ENCODE measurements at regions not wholly inside any gene's neighbourhood (a gene's known extent, or its start where the extent isn't known, plus 50 kb on each side); places are given as distances from the start of the nearest gene placed in this dataset.

DNA sequence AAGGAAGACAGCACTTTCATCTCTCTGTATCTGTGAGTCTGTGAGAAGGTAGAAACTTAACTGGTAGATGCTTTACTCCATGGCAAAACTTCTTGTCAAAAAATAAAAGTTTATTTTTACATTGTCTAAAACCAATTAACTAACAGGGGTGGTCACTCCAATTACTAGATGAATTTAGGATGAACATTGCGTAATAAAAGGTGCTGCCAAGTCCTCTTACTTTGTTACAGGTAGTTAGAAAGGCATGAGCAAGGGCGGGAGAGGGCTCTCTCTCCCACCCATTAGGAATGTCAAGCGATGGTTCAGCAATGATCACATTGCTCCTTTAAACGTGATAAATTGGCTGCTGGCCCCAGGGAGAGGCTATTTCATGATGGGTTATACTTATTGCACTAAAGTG lies 512.3 kb downstream of the SLITRK5 start (continued):
- TF ChIP-seq MYNN (tag by site-specific recombination; IDR thresholded peaks at IDR 0.05; ENCODE audit: borderline replicate concordance) (no peak), ZSCAN23 (tag by site-specific recombination; IDR thresholded peaks at IDR 0.05) (no peak), ZBTB1 (tag by site-specific recombination; IDR thresholded peaks at IDR 0.05) (no peak), ZNF561 (tag by site-specific recombination; IDR thresholded peaks at IDR 0.05; ENCODE audit: borderline replicate concordance) (no peak), HOXD13 (CRISPR knock-in tag; IDR thresholded peaks at IDR 0.05; ENCODE audit: borderline replicate concordance) (no peak), ZBTB44 (tag by site-specific recombination; IDR thresholded peaks at IDR 0.05) (no peak), SCRT2 (tag by site-specific recombination; IDR thresholded peaks at IDR 0.05) (no peak), ZBTB17 (tag by site-specific recombination; IDR thresholded peaks at IDR 0.05) (no peak)
- TF ChIP-seq, protein P1, sequence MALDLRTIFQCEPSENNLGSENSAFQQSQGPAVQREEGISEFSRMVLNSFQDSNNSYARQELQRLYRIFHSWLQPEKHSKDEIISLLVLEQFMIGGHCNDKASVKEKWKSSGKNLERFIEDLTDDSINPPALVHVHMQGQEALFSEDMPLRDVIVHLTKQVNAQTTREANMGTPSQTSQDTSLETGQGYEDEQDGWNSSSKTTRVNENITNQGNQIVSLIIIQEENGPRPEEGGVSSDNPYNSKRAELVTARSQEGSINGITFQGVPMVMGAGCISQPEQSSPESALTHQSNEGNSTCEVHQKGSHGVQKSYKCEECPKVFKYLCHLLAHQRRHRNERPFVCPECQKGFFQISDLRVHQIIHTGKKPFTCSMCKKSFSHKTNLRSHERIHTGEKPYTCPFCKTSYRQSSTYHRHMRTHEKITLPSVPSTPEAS (tag by site-specific recombination; IDR thresholded peaks at IDR 0.05): no peak
- TF ChIP-seq, protein P2, sequence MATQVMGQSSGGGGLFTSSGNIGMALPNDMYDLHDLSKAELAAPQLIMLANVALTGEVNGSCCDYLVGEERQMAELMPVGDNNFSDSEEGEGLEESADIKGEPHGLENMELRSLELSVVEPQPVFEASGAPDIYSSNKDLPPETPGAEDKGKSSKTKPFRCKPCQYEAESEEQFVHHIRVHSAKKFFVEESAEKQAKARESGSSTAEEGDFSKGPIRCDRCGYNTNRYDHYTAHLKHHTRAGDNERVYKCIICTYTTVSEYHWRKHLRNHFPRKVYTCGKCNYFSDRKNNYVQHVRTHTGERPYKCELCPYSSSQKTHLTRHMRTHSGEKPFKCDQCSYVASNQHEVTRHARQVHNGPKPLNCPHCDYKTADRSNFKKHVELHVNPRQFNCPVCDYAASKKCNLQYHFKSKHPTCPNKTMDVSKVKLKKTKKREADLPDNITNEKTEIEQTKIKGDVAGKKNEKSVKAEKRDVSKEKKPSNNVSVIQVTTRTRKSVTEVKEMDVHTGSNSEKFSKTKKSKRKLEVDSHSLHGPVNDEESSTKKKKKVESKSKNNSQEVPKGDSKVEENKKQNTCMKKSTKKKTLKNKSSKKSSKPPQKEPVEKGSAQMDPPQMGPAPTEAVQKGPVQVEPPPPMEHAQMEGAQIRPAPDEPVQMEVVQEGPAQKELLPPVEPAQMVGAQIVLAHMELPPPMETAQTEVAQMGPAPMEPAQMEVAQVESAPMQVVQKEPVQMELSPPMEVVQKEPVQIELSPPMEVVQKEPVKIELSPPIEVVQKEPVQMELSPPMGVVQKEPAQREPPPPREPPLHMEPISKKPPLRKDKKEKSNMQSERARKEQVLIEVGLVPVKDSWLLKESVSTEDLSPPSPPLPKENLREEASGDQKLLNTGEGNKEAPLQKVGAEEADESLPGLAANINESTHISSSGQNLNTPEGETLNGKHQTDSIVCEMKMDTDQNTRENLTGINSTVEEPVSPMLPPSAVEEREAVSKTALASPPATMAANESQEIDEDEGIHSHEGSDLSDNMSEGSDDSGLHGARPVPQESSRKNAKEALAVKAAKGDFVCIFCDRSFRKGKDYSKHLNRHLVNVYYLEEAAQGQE (tag by site-specific recombination; IDR thresholded peaks at IDR 0.05): no peak

DNA sequence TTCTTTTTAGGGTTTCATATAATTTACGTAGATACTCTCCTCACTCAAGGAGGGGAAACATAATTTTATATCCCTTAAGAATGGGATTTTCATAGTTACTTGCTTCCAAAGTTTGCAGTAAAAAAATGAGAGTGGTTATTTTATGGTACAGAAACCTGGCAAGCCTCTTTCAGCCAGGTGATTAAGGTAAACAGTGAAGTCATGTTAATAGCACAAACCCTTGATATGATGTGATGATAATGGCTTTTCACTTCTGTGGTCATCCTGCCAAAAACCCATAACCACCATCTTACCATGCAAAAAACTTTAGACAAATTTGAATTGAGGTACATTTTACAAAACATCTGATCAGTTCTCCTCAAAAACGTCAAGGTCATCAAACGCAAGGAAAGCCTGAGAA lies 517.8 kb downstream of the SLITRK5 start:
- H3K36me3 ChIP-seq (ENCODE audit: control insufficient read depth in 2 of 2, insufficient read depth in 1 of 2, low read length in 2 of 2): no peaks in the 10 kb centered on the region
- TF ChIP-seq, protein P3, sequence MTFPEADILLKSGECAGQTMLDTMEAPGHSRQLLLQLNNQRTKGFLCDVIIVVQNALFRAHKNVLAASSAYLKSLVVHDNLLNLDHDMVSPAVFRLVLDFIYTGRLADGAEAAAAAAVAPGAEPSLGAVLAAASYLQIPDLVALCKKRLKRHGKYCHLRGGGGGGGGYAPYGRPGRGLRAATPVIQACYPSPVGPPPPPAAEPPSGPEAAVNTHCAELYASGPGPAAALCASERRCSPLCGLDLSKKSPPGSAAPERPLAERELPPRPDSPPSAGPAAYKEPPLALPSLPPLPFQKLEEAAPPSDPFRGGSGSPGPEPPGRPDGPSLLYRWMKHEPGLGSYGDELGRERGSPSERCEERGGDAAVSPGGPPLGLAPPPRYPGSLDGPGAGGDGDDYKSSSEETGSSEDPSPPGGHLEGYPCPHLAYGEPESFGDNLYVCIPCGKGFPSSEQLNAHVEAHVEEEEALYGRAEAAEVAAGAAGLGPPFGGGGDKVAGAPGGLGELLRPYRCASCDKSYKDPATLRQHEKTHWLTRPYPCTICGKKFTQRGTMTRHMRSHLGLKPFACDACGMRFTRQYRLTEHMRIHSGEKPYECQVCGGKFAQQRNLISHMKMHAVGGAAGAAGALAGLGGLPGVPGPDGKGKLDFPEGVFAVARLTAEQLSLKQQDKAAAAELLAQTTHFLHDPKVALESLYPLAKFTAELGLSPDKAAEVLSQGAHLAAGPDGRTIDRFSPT (tag by site-specific recombination; IDR thresholded peaks at IDR 0.05): no peak
- no peak for TF ChIP-seq ZNF280C (tag by site-specific recombination; IDR thresholded peaks at IDR 0.05)
- no peak for TF ChIP-seq ZNF157 (tag by site-specific recombination; IDR thresholded peaks at IDR 0.05)
- no peak overlapping the region for H3K4me3 ChIP-seq (ENCODE audit: low read depth, low read length)
- no peak overlapping the region for H3K27ac ChIP-seq (ENCODE audit: extremely low read depth, low read depth, low read length)
- CTCF ChIA-PET: no interaction called here
- no peaks in the 10 kb centered on the region for H3K9me3 ChIP-seq (ENCODE audit: control insufficient read depth, insufficient read depth, low read depth, low read length)
- POLR2A ChIA-PET: no interaction called here
- no peaks in the 10 kb centered on the region for H3K4me1 ChIP-seq (ENCODE audit: control insufficient read depth, insufficient read depth, low read length)

All from HEK293 (cell line).